ENCODE measurements at regions not wholly inside any gene's neighbourhood (a gene's known extent, or its start where the extent isn't known, plus 50 kb on each side); places are given as distances from the start of the nearest gene placed in this dataset.
"Not testable (repeated sequence)": the region's sequence is repeated elsewhere in the genome, so short reads cannot be mapped to it uniquely, and the experiment has no call there.

GRCh38 chr17:34740565-34741520 lies 161.5 kb downstream of the TMEM132E start:
- DNase-seq: no peak
- no peaks in the 10 kb centered on the region for H3K9me3 Mint-ChIP-seq
- H3K27me3 Mint-ChIP-seq: peaks cover 11% of the 10 kb centered on the region
- H3K36me3 Mint-ChIP-seq: no peaks in the 10 kb centered on the region
- no peaks in the 10 kb centered on the region for H3K4me1 Mint-ChIP-seq (ENCODE audit: low read depth)
- intact Hi-C loops (cut with micrococcal nuclease): no loop called here
- ChIA-PET POLR2A (no interaction called here), CTCF (no interaction called here)
- H3K27ac Mint-ChIP-seq: no peak overlapping the region
- H3K4me3 Mint-ChIP-seq: no peak overlapping the region

- Mint-ChIP-seq H3K4me1 (ENCODE audit: low read depth) (no peaks in the 10 kb centered on the region), H3K9me3 (no peaks in the 10 kb centered on the region), H3K27me3 (peaks cover 8% of the 10 kb centered on the region), H3K27ac (no peak overlapping the region), H3K36me3 (no peaks in the 10 kb centered on the region), H3K4me3 (no peak overlapping the region)
- ChIA-PET POLR2A (no interaction called here), CTCF (no interaction called here)
- DNase-seq: no peak
- intact Hi-C loops (cut with micrococcal nuclease): no loop called here
Measured at GRCh38 chr17:34739386-34739785, 160.0 kb downstream of the TMEM132E start.

- CTCF ChIA-PET; intact Hi-C loops (cut with micrococcal nuclease): not testable (repeated sequence)
Measured at GRCh38 chr17:34737673-34738072, 158.3 kb downstream of the TMEM132E start.

GRCh38 chr17:34736611-34737010 lies 157.2 kb downstream of the TMEM132E start:
- ChIA-PET POLR2A (no interaction called here), CTCF (no interaction called here)
- no peak for DNase-seq
- no peak overlapping the region for H3K27ac Mint-ChIP-seq
- no peaks in the 10 kb centered on the region for H3K4me1 Mint-ChIP-seq (ENCODE audit: low read depth)
- peaks cover 3% of the 10 kb centered on the region for H3K36me3 Mint-ChIP-seq
- peaks cover 4% of the 10 kb centered on the region for H3K9me3 Mint-ChIP-seq
- H3K4me3 Mint-ChIP-seq: no peak overlapping the region
- H3K27me3 Mint-ChIP-seq: no peaks in the 10 kb centered on the region
- intact Hi-C loops (cut with micrococcal nuclease): no loop called here

More at GRCh38 chr17:34737673-34738072, 158.3 kb downstream of the TMEM132E start:
- H3K27me3 Mint-ChIP-seq; H3K4me1 Mint-ChIP-seq (ENCODE audit: low read depth); H3K27ac Mint-ChIP-seq; H3K36me3 Mint-ChIP-seq; H3K9me3 Mint-ChIP-seq; DNase-seq; H3K4me3 Mint-ChIP-seq; POLR2A ChIA-PET: not testable (repeated sequence)

- Mint-ChIP-seq H3K9me3 (peaks cover 10% of the 10 kb centered on the region), H3K27me3 (no peaks in the 10 kb centered on the region), H3K27ac (no peak overlapping the region), H3K36me3 (peaks cover 3% of the 10 kb centered on the region), H3K4me1 (ENCODE audit: low read depth) (no peaks in the 10 kb centered on the region), H3K4me3 (no peak overlapping the region)
- CTCF ChIA-PET: no interaction called here
- no peak for DNase-seq
- intact Hi-C loops (cut with micrococcal nuclease): no loop called here
- POLR2A ChIA-PET: no interaction called here
Measured at GRCh38 chr17:34733333-34733732, 154.0 kb downstream of the TMEM132E start.

GRCh38 chr17:34730816-34731215 lies 151.4 kb downstream of the TMEM132E start:
- H3K27ac Mint-ChIP-seq: no peak overlapping the region
- ChIA-PET POLR2A (no interaction called here), CTCF (no interaction called here)
- intact Hi-C loops (cut with micrococcal nuclease): no loop called here
- H3K4me1 Mint-ChIP-seq (ENCODE audit: low read depth): no peaks in the 10 kb centered on the region
- H3K27me3 Mint-ChIP-seq: no peaks in the 10 kb centered on the region
- peaks cover 3% of the 10 kb centered on the region for H3K36me3 Mint-ChIP-seq
- no peak for DNase-seq
- peaks cover 10% of the 10 kb centered on the region for H3K9me3 Mint-ChIP-seq
- H3K4me3 Mint-ChIP-seq: no peak overlapping the region

GRCh38 chr17:34728771-34729310 lies 149.5 kb downstream of the TMEM132E start:
- H3K36me3 Mint-ChIP-seq: peaks cover 3% of the 10 kb centered on the region
- H3K4me3 Mint-ChIP-seq: no peak overlapping the region
- H3K9me3 Mint-ChIP-seq: peaks cover 10% of the 10 kb centered on the region
- no peak overlapping the region for H3K27ac Mint-ChIP-seq
- peaks cover 2% of the 10 kb centered on the region for H3K27me3 Mint-ChIP-seq
- ChIA-PET CTCF (no interaction called here), POLR2A (no interaction called here)
- DNase-seq: no peak
- intact Hi-C loops (cut with micrococcal nuclease): no loop called here
- H3K4me1 Mint-ChIP-seq (ENCODE audit: low read depth): no peaks in the 10 kb centered on the region

- intact Hi-C loops (cut with micrococcal nuclease): no loop called here
- Mint-ChIP-seq H3K4me1 (ENCODE audit: low read depth) (no peaks in the 10 kb centered on the region), H3K27me3 (peaks cover 2% of the 10 kb centered on the region), H3K27ac (no peak overlapping the region), H3K36me3 (peaks cover 3% of the 10 kb centered on the region), H3K9me3 (peaks cover 10% of the 10 kb centered on the region), H3K4me3 (no peak overlapping the region)
- DNase-seq: no peak
- POLR2A ChIA-PET: no interaction called here
- CTCF ChIA-PET: no interaction called here
Measured at GRCh38 chr17:34727601-34728000, 148.2 kb downstream of the TMEM132E start.

- Mint-ChIP-seq H3K27me3 (peaks cover 2% of the 10 kb centered on the region), H3K9me3 (peaks cover 7% of the 10 kb centered on the region), H3K4me3 (no peak overlapping the region), H3K36me3 (peaks cover 1% of the 10 kb centered on the region), H3K4me1 (ENCODE audit: low read depth) (no peaks in the 10 kb centered on the region), H3K27ac (no peak overlapping the region)
- ChIA-PET CTCF (no interaction called here), POLR2A (no interaction called here)
- intact Hi-C loops (cut with micrococcal nuclease): no loop called here
- no peak for DNase-seq
Measured at GRCh38 chr17:34726536-34727384, 147.4 kb downstream of the TMEM132E start.

GRCh38 chr17:34725725-34726124 lies 146.3 kb downstream of the TMEM132E start:
- Mint-ChIP-seq H3K27me3 (peaks cover 4% of the 10 kb centered on the region), H3K27ac (no peak overlapping the region), H3K9me3 (no peaks in the 10 kb centered on the region), H3K4me1 (ENCODE audit: low read depth) (no peaks in the 10 kb centered on the region), H3K36me3 (no peaks in the 10 kb centered on the region), H3K4me3 (no peak overlapping the region)
- POLR2A ChIA-PET: no interaction called here
- intact Hi-C loops (cut with micrococcal nuclease): no loop called here
- CTCF ChIA-PET: no interaction called here
- no peak for DNase-seq

- DNase-seq: no peak
- no peak overlapping the region for H3K4me3 Mint-ChIP-seq
- intact Hi-C loops (cut with micrococcal nuclease): no loop called here
- no peak overlapping the region for H3K27ac Mint-ChIP-seq
- peaks cover 6% of the 10 kb centered on the region for H3K27me3 Mint-ChIP-seq
- no peaks in the 10 kb centered on the region for H3K9me3 Mint-ChIP-seq
- H3K36me3 Mint-ChIP-seq: no peaks in the 10 kb centered on the region
- CTCF ChIA-PET: no interaction called here
- POLR2A ChIA-PET: no interaction called here
- H3K4me1 Mint-ChIP-seq (ENCODE audit: low read depth): no peaks in the 10 kb centered on the region
Measured at GRCh38 chr17:34725008-34725407, 145.6 kb downstream of the TMEM132E start.

GRCh38 chr17:34723875-34724274 lies 144.5 kb downstream of the TMEM132E start:
- POLR2A ChIA-PET: no interaction called here

More at GRCh38 chr17:34723875-34724274, 144.5 kb downstream of the TMEM132E start:
- Mint-ChIP-seq H3K36me3 (no peaks in the 10 kb centered on the region), H3K27ac (no peak overlapping the region), H3K27me3 (peaks cover 6% of the 10 kb centered on the region), H3K4me3 (no peak overlapping the region), H3K9me3 (no peaks in the 10 kb centered on the region), H3K4me1 (ENCODE audit: low read depth) (no peaks in the 10 kb centered on the region)
- intact Hi-C loops (cut with micrococcal nuclease): no loop called here
- no peak for DNase-seq
- CTCF ChIA-PET: no interaction called here

Data from activated CD4-positive, alpha-beta memory T cell treated with anti-CD3 and anti-CD28 coated beads for 36 hours (primary cell).